Tibial nerve (tissue), 4 donors: ENCODE measurements at regions not wholly inside any gene's neighbourhood (a gene's known extent, or its start where the extent isn't known, plus 50 kb on each side); places are given as distances from the start of the nearest gene placed in this dataset.
"Not testable (repeated sequence)": the region's sequence is repeated elsewhere in the genome, so short reads cannot be mapped to it uniquely, and the experiment has no call there.

Experiments used
- CTCF ChIP-seq, 5 experiments: fragments of 200-600 bp in 3 of 5; fragments of 450-650 bp in 2 of 5; sonication (generic) in 3 of 5; IDR thresholded peaks; one replicate each; pipeline ENCODE4 v1.5.1; 2016 to 2019; ENCODE audit warnings: antibody characterized with exemption in 5 of 5, mild to moderate bottlenecking in 3 of 5, moderate library complexity in 2 of 5
- EP300 ChIP-seq, 2 donors: sonication (generic); formaldehyde crosslinking; IDR thresholded peaks; one replicate each; pipeline ENCODE4 v1.6.1; 2017; ENCODE audit warnings: antibody characterized with exemption in 2 of 2, mild to moderate bottlenecking in 1 of 2
- POLR2A ChIP-seq, 2 donors: fragments of 450-650 bp; IDR thresholded peaks; one replicate each; pipeline ENCODE4 v1.6.1; 2017; ENCODE audit warnings: antibody characterized with exemption in 2 of 2, mild to moderate bottlenecking in 2 of 2, moderate library complexity in 2 of 2

GRCh38 chr14:45551240-45551820 lies 298.3 kb upstream of the MIS18BP1 start:
- TF ChIP-seq CTCF, POLR2A, EP300 (IDR thresholded peaks at IDR 0.05): not testable (repeated sequence)
